K562 (cell line): ENCODE measurements at regions not wholly inside any gene's neighbourhood (a gene's known extent, or its start where the extent isn't known, plus 50 kb on each side); places are given as distances from the start of the nearest gene placed in this dataset.

ENCODE experiments used
- ATAC-seq: fragments of 200-7000 bp; cut with Tn5 transposase; 3 replicates; pipeline ENCODE4 v1.9.1; 2020; ENCODE audit warnings: moderate library complexity
- BruUV-seq: library from RNA; stranded (reverse); fragments of 400-500 nt; replicated peaks from 2 replicates; lab custom pipeline; 2021; lab: Mats Ljungman, UMichigan
- CTCF ChIA-PET: fragments of 300-600 bp; formaldehyde crosslinking; extraction: SDS; loops from one replicate; lab custom pipeline; 2021; ENCODE audit warnings: low intra/inter-chr PET ratio; lab: Yijun Ruan, JAX
- POLR2A ChIA-PET: fragments of 300-600, 350-650 bp; sonication (Branson Sonifier 250); formaldehyde crosslinking; extraction: SDS; loops from one replicate; lab custom pipeline; 2021; ENCODE audit warnings: antibody characterized with exemption, inconsistent platforms; lab: Yijun Ruan, JAX
- DNase-seq, 4 experiments: peaks; one replicate each; pipeline versions ENCODE4 v3.0.0 to v3.0.0-alpha.2; 2011 to 2018; ENCODE audit warnings: low spot score in 3 of 4, mixed read lengths in 3 of 4; ENCODE audit errors: extremely low read depth in 1 of 4
- FAIRE-seq: peaks from 2 replicates; lab custom pipeline; 2011; peaks lifted over from hg19 to GRCh38; lab: Jason Lieb, UNC
- H2AFZ ChIP-seq: 2 replicates; pipeline ENCODE4 v1.6.0; 2011; ENCODE audit warnings: low read depth, low read length, control low read depth, inconsistent platforms
- H3K27ac ChIP-seq: fragments of 200-600 bp; 3 replicates; pipeline ENCODE4 v1.8.0; 2011; ENCODE audit warnings: low read depth, mild to moderate bottlenecking, control low read depth, inconsistent platforms, low read length, moderate library complexity, mixed read lengths; ENCODE audit errors: extremely low read depth
- H3K27me3 ChIP-seq, 2 experiments: fragments of 300-600 bp in 1 of 2; 2 replicates in 1 of 2; 3 replicates in 1 of 2; pipeline versions ENCODE4 v1.6.0 to v1.8.0; 2011; ENCODE audit warnings: inconsistent platforms in 2 of 2, low read length in 2 of 2, mild to moderate bottlenecking in 1 of 2, mixed read lengths in 1 of 2, moderate library complexity in 1 of 2; ENCODE audit not compliant: control insufficient read depth in 2 of 2, insufficient read depth in 2 of 2
- H3K36me3 ChIP-seq: fragments of 300-600 bp; 3 replicates; pipeline ENCODE4 v1.8.0; 2011; ENCODE audit warnings: mild to moderate bottlenecking, low read length, inconsistent platforms; ENCODE audit not compliant: control insufficient read depth, insufficient read depth
- H3K4me1 ChIP-seq, 2 experiments: fragments of 200-600 bp in 1 of 2; replicated peaks in 1 of 2; 2 replicates in 1 of 2; 3 replicates in 1 of 2; pipeline versions ENCODE4 v1.5.1 to v1.8.0; 2011; ENCODE audit warnings: inconsistent platforms in 2 of 2, low read length in 2 of 2, mild to moderate bottlenecking in 1 of 2, mixed read lengths in 1 of 2, moderate library complexity in 1 of 2; ENCODE audit not compliant: control insufficient read depth in 2 of 2, insufficient read depth in 2 of 2
- H3K4me2 ChIP-seq: 2 replicates; pipeline ENCODE4 v1.6.1; 2011; ENCODE audit warnings: low read length, control low read depth, inconsistent platforms, mixed read lengths; ENCODE audit not compliant: insufficient read depth
- H3K4me3 ChIP-seq: fragments of 200-600 bp; sonication (generic), shearing (Covaris generic); 2 replicates; pipeline ENCODE4 v1.5.1; 2016; ENCODE audit warnings: control low read depth, inconsistent platforms
- H3K79me2 ChIP-seq: fragments of 200-600 bp; 3 replicates; pipeline ENCODE4 v1.8.0; 2011; ENCODE audit warnings: low read length, inconsistent platforms; ENCODE audit not compliant: control insufficient read depth, insufficient read depth
- H3K9ac ChIP-seq, 2 experiments: 2 replicates each; pipeline versions ENCODE4 v1.6.0 to v1.6.1; 2011; ENCODE audit warnings: low read depth in 2 of 2, low read length in 2 of 2, control low read depth in 1 of 2, inconsistent platforms in 1 of 2, mild to moderate bottlenecking in 1 of 2, mixed read lengths in 1 of 2; ENCODE audit not compliant: insufficient read depth in 1 of 2
- H3K9me1 ChIP-seq: one replicate; pipeline ENCODE4 v1.6.0; 2011; ENCODE audit warnings: inconsistent platforms, mild to moderate bottlenecking, low read length, moderate library complexity; ENCODE audit not compliant: control insufficient read depth, insufficient read depth
- H3K9me3 ChIP-seq: replicated peaks from 2 replicates; pipeline ENCODE4 v1.5.1; 2011; ENCODE audit warnings: low read depth, low read length, inconsistent platforms; ENCODE audit not compliant: control insufficient read depth, insufficient read depth
- H4K20me1 ChIP-seq: replicated peaks from 2 replicates; pipeline ENCODE4 v1.6.1; 2011; ENCODE audit warnings: low read length, inconsistent platforms, mixed read lengths; ENCODE audit not compliant: control insufficient read depth, insufficient read depth
- CBX1 ChIP-seq: sonication (generic); IDR thresholded peaks from 2 replicates; pipeline ENCODE4 v1.6.1; 2016; ENCODE audit warnings: antibody characterized with exemption, low read depth, mild to moderate bottlenecking
- COPS2 ChIP-seq: fragments of 450-650 bp; conservative IDR thresholded peaks from 2 replicates; pipeline ENCODE4 v1.6.1; 2016; ENCODE audit warnings: mild to moderate bottlenecking, moderate library complexity
- CTBP1 ChIP-seq: fragments of 450-650 bp; IDR thresholded peaks from 2 replicates; pipeline ENCODE4 v1.6.1; 2016; ENCODE audit warnings: borderline replicate concordance
- DIDO1 ChIP-seq: fragments of 450-650 bp; IDR thresholded peaks from 2 replicates; pipeline ENCODE4 v1.6.1; 2016; ENCODE audit warnings: low read depth, missing biosample characterization, missing genetic modification characterization
- EZH2 ChIP-seq: IDR thresholded peaks from 2 replicates; pipeline ENCODE4 v1.6.1; 2012; ENCODE audit warnings: low read depth, mild to moderate bottlenecking, inconsistent platforms, low read length, borderline replicate concordance
- GTF2A2 ChIP-seq: IDR thresholded peaks from 2 replicates; pipeline ENCODE4 v1.6.1; 2016; ENCODE audit warnings: mild to moderate bottlenecking, missing genetic modification characterization, missing compliant biosample characterization
- HINFP ChIP-seq: fragments of 450-650 bp; conservative IDR thresholded peaks from 2 replicates; pipeline ENCODE4 v1.6.1; 2016; ENCODE audit warnings: missing genetic modification characterization, low read depth, mild to moderate bottlenecking, control low read depth, missing compliant biosample characterization
- KAT8 ChIP-seq: fragments of 450-650 bp; IDR thresholded peaks from 2 replicates; pipeline ENCODE4 v1.6.1; 2016; ENCODE audit warnings: low read depth, mild to moderate bottlenecking
- LEF1 ChIP-seq: fragments of 450-650 bp; IDR thresholded peaks from 2 replicates; pipeline ENCODE4 v1.6.1; 2016; ENCODE audit warnings: mild to moderate bottlenecking
- NCOA4 ChIP-seq: fragments of 450-650 bp; IDR thresholded peaks from 2 replicates; pipeline ENCODE4 v1.6.1; 2018; ENCODE audit warnings: mild to moderate bottlenecking; ENCODE audit not compliant: partially characterized antibody
- NONO ChIP-seq, 2 experiments: fragments of 200-400 bp in 1 of 2; fragments of 450-650 bp in 1 of 2; formaldehyde crosslinking in 1 of 2; IDR thresholded peaks; 2 replicates each; pipeline ENCODE4 v1.6.1; 2017; ENCODE audit warnings: low read depth in 2 of 2, mild to moderate bottlenecking in 2 of 2, moderate library complexity in 2 of 2, low read length in 1 of 2
- NRF1 ChIP-seq, 2 experiments: fragments of 450-650 bp; IDR thresholded peaks in 1 of 2; conservative IDR thresholded peaks in 1 of 2; 2 replicates each; pipeline ENCODE4 v1.6.1; 2014; ENCODE audit warnings: mild to moderate bottlenecking in 2 of 2
- RREB1 ChIP-seq: fragments of 250-450 bp; sonication (Bioruptor Pico); IDR thresholded peaks from 2 replicates; pipeline ENCODE4 v1.4.0; 2020
- TEAD2 ChIP-seq: fragments of 450-650 bp; IDR thresholded peaks from 2 replicates; pipeline ENCODE4 v1.6.1; 2016; ENCODE audit warnings: missing genetic modification characterization, control low read depth, missing compliant biosample characterization
- ZBTB5 ChIP-seq: fragments of 450-650 bp; IDR thresholded peaks from 2 replicates; pipeline ENCODE4 v1.6.1; 2017; ENCODE audit warnings: antibody characterized with exemption
- ZNF121 ChIP-seq: sonication (generic); formaldehyde crosslinking; conservative IDR thresholded peaks from 2 replicates; pipeline ENCODE4 v1.8.0; 2022; ENCODE audit warnings: missing genetic modification reagents
- WGBS: fragments of 100-300 bp; shearing (Covaris generic); methylation state at CpG from one replicate; pipeline ENCODE4 v1.1.6; 2016; ENCODE audit warnings: low coverage, mixed read lengths; ENCODE audit not compliant: insufficient coverage; ENCODE audit errors: missing lambda C conversion rate; 5-methylcytosine and 5-hydroxymethylcytosine counted together
- in situ Hi-C: fragments of 300-500 bp; cut with MboI; formaldehyde crosslinking; loops from 4 replicates; pipeline ENCODE4 v1.15.0; 2018; ENCODE audit warnings: inconsistent platforms, mixed read lengths
- intact Hi-C: fragments of 100-400 bp; cut with micrococcal nuclease; formaldehyde crosslinking; loops from 2 replicates; pipeline ENCODE4 v1.14.2; 2022

GRCh38 chrX:94813541-94813940, 1139.5 kb downstream of the FAM133A start:
- no peak overlapping the region for H3K4me2 ChIP-seq
- in situ Hi-C loops: no loop called here
- WGBS: 0% methylated on average over 1 of the region's 1 CpG
- no peaks in the 10 kb centered on the region for H3K9me3 ChIP-seq
- DNase-seq (no peak), ATAC-seq (no peak), FAIRE-seq (no peak)
- no peaks in the 10 kb centered on the region for H3K36me3 ChIP-seq
- H3K79me2 ChIP-seq: no peaks in the 10 kb centered on the region
- TF ChIP-seq LEF1 (no peak), CBX1 (no peak), NRF1 (conservative IDR thresholded peaks at IDR 0.05 in 1 of 2, IDR thresholded peaks at IDR 0.05 in 1 of 2) (no peak), COPS2 (no peak), EZH2 (no peak), NONO (IDR thresholded peaks at IDR 0.05; ENCODE audit: low read depth in 2 of 2, low read length in 1 of 2) (no peak), ZNF121 (CRISPR knock-in tag) (no peak), TEAD2 (no peak), ZBTB5 (no peak), GTF2A2 (tag) (no peak), DIDO1 (tag) (no peak), HINFP (tag) (no peak), NCOA4 (no peak), KAT8 (no peak), CTBP1 (no peak), RREB1 (CRISPR knock-in tag) (no peak)
- H3K27me3 ChIP-seq: no peaks in the 10 kb centered on the region
- no peaks in the 10 kb centered on the region for H3K4me1 ChIP-seq
- H2AFZ ChIP-seq: no peak overlapping the region
- H4K20me1 ChIP-seq: no peaks in the 10 kb centered on the region
- POLR2A ChIA-PET: no interaction called here
- no peak overlapping the region for H3K9ac ChIP-seq
- no peaks in the 10 kb centered on the region for H3K9me1 ChIP-seq
- H3K4me3 ChIP-seq: no peak overlapping the region
- intact Hi-C loops: no loop called here
- BruUV-seq: no TSS peak
- H3K27ac ChIP-seq: no peak overlapping the region
- CTCF ChIA-PET: no interaction called here
